Glutamatergic neuron (in vitro differentiated cells): ENCODE measurements at regions not wholly inside any gene's neighbourhood (a gene's known extent, or its start where the extent isn't known, plus 50 kb on each side); places are given as distances from the start of the nearest gene placed in this dataset.
"Not testable (repeated sequence)": the region's sequence is repeated elsewhere in the genome, so short reads cannot be mapped to it uniquely, and the experiment has no call there.

ENCODE experiments used
- DNase-seq: peaks from one replicate; pipeline ENCODE4 v3.0.0; 2022
- H3K27ac Mint-ChIP-seq: one replicate; pipeline ENCODE4 v1.8.0; 2020; ENCODE audit warnings: mild to moderate bottlenecking, mixed read lengths, inconsistent platforms; ENCODE audit not compliant: unreplicated experiment
- H3K27me3 Mint-ChIP-seq: one replicate; pipeline ENCODE4 v1.8.0; 2020; ENCODE audit warnings: mild to moderate bottlenecking, moderate library complexity, mixed read lengths, inconsistent platforms; ENCODE audit not compliant: unreplicated experiment
- H3K36me3 Mint-ChIP-seq: one replicate; pipeline ENCODE4 v1.8.0; 2020; ENCODE audit warnings: mild to moderate bottlenecking, mixed read lengths, inconsistent platforms; ENCODE audit not compliant: unreplicated experiment
- H3K4me1 Mint-ChIP-seq: one replicate; pipeline ENCODE4 v1.8.0; 2020; ENCODE audit warnings: mild to moderate bottlenecking, low read depth, mixed read lengths, inconsistent platforms; ENCODE audit not compliant: unreplicated experiment
- H3K4me3 Mint-ChIP-seq: one replicate; pipeline ENCODE4 v1.8.0; 2020; ENCODE audit warnings: mild to moderate bottlenecking, mixed read lengths, inconsistent platforms; ENCODE audit not compliant: unreplicated experiment
- H3K9me3 Mint-ChIP-seq: one replicate; pipeline ENCODE4 v1.8.0; 2020; ENCODE audit warnings: mild to moderate bottlenecking, moderate library complexity, mixed read lengths, inconsistent platforms; ENCODE audit not compliant: unreplicated experiment
- TF ChIP-seq, protein P1 (sequence below): fragments of 200-600 bp; sonication (generic); IDR thresholded peaks from one replicate; pipeline ENCODE4 v1.5.0; 2021; ENCODE audit not compliant: partially characterized antibody, unreplicated experiment

DNA sequence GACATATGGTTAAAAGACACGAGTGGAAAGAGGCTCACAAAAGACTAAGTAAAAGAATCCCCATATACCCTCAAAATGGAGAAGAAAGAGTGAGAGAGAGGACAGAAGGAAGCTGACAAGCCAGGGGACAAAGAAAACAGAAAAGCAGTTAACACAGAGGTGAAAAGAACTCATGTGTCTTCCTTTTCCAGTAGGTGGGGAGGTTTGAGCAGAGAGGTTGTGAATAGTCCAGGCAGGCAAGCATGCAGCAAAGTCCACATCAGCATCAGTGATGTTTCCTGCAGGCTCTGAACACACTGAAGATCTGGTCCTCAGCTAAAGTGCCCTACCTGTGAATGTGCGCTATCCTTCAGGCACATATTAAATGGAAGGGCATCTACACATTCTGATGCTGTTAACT lies 196.5 kb upstream of the IRAK1BP1 start:
- H3K4me3 Mint-ChIP-seq = no peak overlapping the region

DNA sequence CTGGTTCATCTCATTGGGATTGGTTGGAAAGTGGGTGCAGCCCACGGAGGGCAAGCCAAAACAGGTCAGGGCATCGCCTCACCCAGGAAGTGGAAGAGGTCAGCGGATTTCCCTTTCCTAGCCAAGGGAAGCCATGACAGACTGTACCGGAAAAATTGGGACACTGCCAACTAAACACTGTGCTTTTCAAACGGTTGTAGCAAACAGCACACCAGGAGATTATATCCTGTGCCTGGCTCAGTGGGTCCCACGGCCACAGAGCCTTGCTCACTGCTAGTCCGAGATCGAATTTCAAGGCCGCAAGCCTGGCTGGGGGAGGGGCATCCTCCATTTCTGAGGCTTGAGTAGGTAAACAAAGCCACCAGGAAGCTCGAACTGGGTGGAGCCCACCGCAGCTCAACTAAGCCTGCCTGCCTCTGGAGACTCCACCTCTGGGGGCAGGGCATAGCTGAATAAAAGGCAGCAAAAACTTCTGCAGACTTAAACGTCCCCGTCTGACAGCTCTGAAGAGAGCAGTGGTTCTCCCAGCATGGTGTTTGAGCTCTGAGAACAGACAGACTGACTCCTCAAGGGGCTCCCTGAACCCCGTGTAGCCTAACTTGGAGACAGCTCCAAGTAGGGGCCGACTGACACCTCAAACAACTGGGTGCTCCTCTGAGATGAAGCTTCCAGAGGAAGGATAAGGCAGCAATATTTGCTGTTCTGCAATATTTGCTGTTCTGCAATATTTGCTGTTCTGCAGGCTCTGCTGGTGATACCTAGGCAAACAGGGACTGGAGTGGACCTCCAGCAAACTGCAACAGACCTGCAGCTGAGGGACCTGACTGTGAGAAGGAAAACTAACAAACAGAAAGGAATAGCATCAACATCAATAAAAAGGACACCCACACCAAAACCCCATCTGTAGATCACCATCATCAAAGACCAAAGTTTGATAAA lies 191.0 kb upstream of the IRAK1BP1 start:
- not testable (repeated sequence) for H3K27me3 Mint-ChIP-seq, H3K36me3 Mint-ChIP-seq, H3K4me1 Mint-ChIP-seq, H3K4me3 Mint-ChIP-seq, H3K27ac Mint-ChIP-seq, H3K9me3 Mint-ChIP-seq, DNase-seq

More for the DNA sequence above, 196.5 kb upstream of the IRAK1BP1 start:
- Mint-ChIP-seq H3K27me3 (no peaks in the 10 kb centered on the region), H3K4me1 (peaks cover 2% of the 10 kb centered on the region), H3K9me3 (peaks cover 2% of the 10 kb centered on the region), H3K36me3 (peaks cover 1% of the 10 kb centered on the region), H3K27ac (no peak overlapping the region)
- no peak for DNase-seq
- TF ChIP-seq, protein P1, sequence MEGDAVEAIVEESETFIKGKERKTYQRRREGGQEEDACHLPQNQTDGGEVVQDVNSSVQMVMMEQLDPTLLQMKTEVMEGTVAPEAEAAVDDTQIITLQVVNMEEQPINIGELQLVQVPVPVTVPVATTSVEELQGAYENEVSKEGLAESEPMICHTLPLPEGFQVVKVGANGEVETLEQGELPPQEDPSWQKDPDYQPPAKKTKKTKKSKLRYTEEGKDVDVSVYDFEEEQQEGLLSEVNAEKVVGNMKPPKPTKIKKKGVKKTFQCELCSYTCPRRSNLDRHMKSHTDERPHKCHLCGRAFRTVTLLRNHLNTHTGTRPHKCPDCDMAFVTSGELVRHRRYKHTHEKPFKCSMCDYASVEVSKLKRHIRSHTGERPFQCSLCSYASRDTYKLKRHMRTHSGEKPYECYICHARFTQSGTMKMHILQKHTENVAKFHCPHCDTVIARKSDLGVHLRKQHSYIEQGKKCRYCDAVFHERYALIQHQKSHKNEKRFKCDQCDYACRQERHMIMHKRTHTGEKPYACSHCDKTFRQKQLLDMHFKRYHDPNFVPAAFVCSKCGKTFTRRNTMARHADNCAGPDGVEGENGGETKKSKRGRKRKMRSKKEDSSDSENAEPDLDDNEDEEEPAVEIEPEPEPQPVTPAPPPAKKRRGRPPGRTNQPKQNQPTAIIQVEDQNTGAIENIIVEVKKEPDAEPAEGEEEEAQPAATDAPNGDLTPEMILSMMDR = no peak

DNA sequence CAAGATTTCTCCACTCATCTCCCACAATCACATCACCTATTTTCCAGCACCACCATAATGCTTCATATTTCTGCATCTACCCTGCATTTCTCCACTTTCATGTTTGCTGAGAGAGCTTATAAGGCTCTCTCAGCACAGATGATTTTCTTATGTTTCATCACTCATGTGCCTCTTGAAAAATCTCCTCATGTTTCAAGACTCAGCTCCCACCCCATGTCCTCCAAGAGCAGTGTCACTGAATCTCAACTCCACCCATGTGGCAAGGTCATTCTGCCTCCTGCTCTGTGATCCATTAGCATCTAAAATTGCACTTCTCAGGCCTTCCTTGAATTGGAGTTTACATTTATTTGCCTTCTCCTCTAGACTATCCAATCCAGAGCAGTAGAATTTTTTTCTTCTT lies 178.7 kb upstream of the IRAK1BP1 start:
- Mint-ChIP-seq H3K27me3 (no peaks in the 10 kb centered on the region), H3K4me1 (no peaks in the 10 kb centered on the region), H3K27ac (no peak overlapping the region), H3K9me3 (no peaks in the 10 kb centered on the region), H3K36me3 (no peaks in the 10 kb centered on the region), H3K4me3 (no peak overlapping the region)
- DNase-seq = no peak
- TF ChIP-seq, protein P1 = no peak

DNA sequence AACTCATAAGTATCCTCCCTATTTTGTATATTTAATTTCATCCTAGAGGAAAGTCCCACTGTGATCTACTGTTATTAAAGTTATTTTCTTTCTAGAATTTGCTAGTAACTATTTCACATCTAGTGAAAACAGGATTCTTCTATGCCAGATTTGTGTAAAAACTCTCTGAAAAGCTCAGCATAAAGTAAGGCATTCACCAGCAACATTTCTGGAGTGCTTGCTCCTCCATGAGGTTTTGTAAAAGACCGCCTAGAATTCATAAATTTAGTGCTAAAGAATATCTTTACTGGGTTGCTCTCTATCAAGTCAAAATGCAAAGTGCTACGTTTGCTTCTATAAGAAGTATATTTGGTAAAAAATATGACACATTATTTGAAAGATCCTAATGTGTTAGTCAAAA lies 173.5 kb upstream of the IRAK1BP1 start:
- Mint-ChIP-seq H3K4me3 (no peak overlapping the region), H3K4me1 (no peaks in the 10 kb centered on the region), H3K27me3 (no peaks in the 10 kb centered on the region), H3K27ac (no peak overlapping the region), H3K36me3 (no peaks in the 10 kb centered on the region), H3K9me3 (no peaks in the 10 kb centered on the region)
- TF ChIP-seq, protein P1 = no peak
- DNase-seq = no peak

DNA sequence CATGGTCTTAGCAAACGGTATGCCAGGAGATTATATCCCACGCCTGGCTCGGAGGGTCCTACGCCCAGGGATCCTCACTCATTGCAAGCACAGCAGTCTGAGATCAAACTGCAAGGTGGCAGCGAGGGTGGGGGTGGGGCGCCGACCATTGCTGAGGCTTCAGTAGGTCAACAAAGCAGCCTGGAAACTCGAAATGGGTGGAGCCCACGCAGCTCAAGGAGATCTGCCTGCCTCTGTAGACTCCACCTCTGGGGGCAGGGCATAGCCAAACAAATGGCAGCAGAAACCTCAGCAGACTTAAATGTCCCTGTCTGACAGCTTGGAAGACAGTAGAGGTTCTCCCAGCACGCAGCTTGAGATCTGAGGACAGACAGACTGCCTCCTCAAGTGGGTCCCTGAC lies 172.7 kb upstream of the IRAK1BP1 start:
- DNase-seq, H3K27ac Mint-ChIP-seq, H3K36me3 Mint-ChIP-seq: not testable (repeated sequence)

DNA sequence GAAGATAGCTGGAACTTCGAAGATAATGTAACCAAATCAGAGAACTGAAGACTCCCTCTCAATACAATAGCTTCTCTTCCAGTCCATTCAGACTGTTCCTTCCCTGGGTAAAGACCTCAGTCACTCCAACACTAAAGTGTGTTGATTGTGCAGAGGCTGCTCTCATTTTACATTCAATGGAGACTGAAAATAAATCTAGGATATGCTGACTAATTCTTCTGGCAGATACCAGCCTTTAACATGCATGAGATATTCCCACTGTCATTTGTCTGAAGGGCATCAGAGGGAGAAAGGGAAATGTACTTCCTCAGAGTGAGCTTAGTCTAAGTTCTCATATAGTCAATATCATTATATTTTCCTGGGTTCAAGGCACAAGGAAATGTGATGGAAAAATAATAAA lies 166.4 kb upstream of the IRAK1BP1 start:
- TF ChIP-seq, protein P1 = no peak
- H3K4me3 Mint-ChIP-seq = no peak overlapping the region
- no peak overlapping the region for H3K27ac Mint-ChIP-seq
- no peaks in the 10 kb centered on the region for H3K4me1 Mint-ChIP-seq
- H3K9me3 Mint-ChIP-seq = no peaks in the 10 kb centered on the region
- DNase-seq = no peak
- H3K36me3 Mint-ChIP-seq = no peaks in the 10 kb centered on the region
- H3K27me3 Mint-ChIP-seq = peaks cover 2% of the 10 kb centered on the region

More for the DNA sequence above, 172.7 kb upstream of the IRAK1BP1 start:
- H3K4me1 Mint-ChIP-seq, H3K27me3 Mint-ChIP-seq, H3K4me3 Mint-ChIP-seq, H3K9me3 Mint-ChIP-seq: not testable (repeated sequence)
